HG03432 (cell line): ENCODE measurements at regions not wholly inside any gene's neighbourhood (a gene's known extent, or its start where the extent isn't known, plus 50 kb on each side); places are given as distances from the start of the nearest gene placed in this dataset.

ENCODE experiments used
- ATAC-seq: cut with Tn5 transposase; IDR thresholded peaks from one replicate; pipeline ENCODE4 v1.9.1; 2021; ENCODE audit warnings: mild to moderate bottlenecking, moderate library complexity; ENCODE audit not compliant: unreplicated experiment

- ATAC-seq: no peak
These were observed 258.2 kb upstream of the FAT3 start for GRCh38 chr11:91966368-91966767.

DNA sequence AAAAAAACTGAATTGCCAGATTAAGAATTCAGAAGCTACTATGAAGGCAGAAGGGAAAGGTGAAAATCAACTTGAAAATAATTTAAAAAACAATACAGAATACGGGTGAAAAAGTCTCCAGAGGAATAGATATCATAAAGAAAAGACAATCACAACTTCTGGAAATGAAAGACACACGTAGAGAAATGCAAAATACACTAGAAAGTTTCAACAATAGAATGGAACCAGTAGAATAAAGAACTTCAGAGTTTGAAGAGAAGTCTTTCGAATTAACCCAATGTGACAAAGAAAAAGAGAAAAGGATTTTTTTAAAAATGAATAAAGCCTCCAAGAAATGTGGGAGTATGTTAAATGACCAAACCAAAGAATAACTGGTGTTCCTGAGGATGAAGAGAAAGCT is 263.8 kb upstream of the FAT3 start:
- no peak for ATAC-seq

GRCh38 chr11:91959411-91959810 is 265.2 kb upstream of the FAT3 start:
- ATAC-seq: no peak

DNA sequence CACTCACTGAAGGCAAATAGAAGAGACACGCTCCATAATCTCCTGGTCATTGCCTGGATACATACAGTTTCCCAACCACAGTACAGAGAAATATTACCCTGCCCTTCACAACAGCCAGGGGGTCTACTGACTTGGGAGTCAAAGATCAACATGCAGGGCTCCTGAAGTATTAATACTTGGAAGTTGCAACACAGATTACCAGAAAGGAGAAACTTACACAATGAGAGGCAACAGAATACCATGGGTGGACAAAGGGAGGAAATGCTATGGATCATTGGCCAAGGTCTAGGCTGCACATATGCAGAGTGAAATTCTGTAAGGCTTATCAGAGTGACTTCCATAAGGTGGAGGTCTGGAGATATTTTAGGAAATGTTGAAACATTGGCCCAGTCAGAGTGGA is 267.9 kb upstream of the FAT3 start:
- no peak for ATAC-seq

- ATAC-seq: no peak
These were observed 269.4 kb upstream of the FAT3 start for GRCh38 chr11:91955206-91955605.

DNA sequence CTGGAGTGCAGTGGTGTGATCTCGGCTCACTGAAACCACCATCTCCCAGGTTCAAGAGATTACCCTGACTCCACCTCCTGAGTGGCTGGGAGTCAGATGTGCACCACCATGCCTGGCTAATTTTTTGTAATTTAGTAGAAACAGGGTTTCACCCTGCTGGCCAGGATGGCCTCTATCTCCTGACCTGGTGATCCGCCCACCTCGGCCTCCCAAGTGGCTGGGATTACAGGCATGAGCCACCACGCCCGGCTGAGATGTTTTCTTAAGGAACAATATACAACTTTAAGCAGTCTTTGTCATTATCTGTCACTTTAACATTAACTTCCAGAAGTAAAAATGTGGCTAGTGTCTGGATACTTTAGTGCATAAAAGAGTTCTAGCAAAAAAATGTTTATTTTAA is 272.6 kb upstream of the FAT3 start:
- ATAC-seq: no peak

GRCh38 chr11:91947215-91947820 is 277.3 kb upstream of the FAT3 start:
- ATAC-seq: no peak

DNA sequence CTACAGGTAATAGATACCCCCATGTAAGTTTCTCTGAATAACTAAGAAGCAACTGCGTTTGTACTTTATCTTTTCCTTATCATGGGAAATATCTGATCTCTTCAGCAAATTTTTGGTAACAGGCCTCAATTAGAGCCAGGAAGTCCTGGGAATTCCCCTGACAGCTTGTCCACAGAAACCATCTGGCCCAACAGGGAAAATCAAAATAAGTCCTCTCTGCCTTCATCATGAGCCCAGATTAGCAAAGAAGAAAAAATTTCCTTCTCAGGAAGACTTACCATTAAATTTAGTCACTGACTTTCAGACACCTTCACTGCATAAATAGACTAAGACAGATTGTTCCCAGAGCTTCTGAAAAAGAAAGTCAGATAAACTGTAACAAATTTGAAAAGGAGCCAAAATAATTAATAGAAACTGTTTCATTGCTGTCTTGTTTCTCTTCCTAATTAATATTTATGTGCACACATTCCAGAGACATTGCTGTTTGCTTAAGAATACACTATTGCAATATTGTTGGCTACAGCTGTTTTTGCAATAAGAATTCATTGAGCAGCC is 278.1 kb upstream of the FAT3 start:
- ATAC-seq: no peak

DNA sequence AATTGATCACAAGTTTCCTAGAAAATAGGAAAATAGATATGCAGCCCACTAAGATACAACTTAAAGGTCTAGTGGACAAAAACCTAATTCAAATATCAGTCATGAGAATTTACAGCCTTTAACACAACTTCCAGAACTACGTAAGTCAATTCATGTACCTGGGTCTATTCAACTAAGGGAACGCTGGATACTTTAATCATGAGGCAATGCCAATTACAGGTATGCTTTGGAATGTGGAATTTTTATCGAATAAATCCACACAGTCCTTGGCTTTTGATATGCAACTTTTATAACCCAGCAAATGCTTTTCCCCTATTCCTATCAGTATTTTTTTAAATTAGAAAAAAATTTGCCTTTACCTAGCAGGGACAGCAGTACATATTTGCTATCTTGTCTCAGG is 289.5 kb upstream of the FAT3 start:
- ATAC-seq: no peak

DNA sequence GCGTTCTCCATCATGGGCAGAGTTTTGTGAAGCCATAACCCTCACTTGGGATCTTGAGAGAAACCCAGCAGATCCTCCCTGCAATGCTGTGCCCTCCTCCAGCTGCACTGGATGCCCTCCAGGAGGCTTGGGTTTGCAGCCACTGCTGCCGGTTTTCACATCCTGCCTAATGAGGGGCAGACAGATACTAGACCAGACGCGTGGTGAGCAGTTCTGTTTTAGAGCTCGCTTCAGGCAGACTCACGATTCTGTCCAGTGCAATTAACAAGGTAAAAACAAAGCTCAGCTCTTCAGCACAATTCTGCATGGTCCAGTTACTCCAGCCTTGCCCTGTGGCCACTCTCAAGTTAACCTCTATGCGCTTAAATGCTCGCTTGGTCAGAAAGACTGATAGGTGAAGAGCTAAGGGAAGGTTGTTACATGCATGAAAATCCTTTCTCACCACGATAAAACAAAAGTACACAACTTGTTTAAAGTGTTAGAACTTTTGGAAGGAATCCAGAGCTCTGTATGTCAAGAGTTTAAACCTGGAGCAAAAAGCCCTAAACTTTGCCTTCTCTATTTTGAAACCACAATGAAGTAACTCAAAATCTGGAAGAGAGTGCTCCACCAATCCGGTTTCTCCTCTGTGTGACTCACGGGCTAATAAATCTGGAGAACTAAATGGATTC is 292.3 kb upstream of the FAT3 start:
- no peak for ATAC-seq

- no peak for ATAC-seq
These were observed 297.2 kb upstream of the FAT3 start for GRCh38 chr11:91927448-91927847.

DNA sequence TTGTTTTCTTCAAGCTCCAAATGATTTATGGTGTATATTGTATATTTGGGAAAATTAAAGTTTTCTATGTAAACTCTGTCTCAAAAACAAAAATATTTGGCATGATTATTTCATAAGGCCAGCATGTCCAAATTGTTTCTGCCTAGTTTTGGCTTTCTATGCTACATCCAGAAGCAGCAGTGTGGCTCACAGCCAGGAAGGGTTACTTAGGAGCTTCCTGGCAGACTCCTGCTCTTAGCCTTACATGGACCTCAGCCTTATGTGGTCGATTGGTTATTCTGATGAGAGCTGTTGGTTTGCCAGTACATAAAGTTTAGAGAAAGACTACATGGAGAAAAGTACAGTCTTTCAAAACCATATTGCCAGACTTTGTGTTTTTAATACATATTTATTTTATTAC is 297.7 kb upstream of the FAT3 start:
- ATAC-seq: no peak

- no peak for ATAC-seq
These were observed 301.8 kb upstream of the FAT3 start for GRCh38 chr11:91922846-91923245.

DNA sequence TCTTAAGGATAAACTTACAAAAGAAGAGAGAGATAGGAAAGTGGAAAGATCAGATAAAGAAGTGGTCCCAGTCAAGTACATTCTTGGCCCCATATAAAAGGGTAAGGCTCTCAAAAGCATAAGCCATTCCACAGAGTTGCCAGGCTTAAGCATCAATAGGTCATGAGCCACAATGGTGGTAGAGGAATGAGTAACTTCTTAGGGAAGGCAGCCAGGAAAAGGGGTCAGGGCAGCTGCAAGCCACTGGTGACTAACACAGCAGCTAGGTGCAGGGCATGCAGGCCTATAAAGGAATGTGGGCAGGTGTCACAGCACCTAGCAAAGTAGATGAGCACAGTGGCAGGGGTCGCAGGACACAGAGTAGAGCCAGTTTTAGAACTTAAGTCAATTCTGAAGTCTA is 302.6 kb upstream of the FAT3 start:
- ATAC-seq: no peak

DNA sequence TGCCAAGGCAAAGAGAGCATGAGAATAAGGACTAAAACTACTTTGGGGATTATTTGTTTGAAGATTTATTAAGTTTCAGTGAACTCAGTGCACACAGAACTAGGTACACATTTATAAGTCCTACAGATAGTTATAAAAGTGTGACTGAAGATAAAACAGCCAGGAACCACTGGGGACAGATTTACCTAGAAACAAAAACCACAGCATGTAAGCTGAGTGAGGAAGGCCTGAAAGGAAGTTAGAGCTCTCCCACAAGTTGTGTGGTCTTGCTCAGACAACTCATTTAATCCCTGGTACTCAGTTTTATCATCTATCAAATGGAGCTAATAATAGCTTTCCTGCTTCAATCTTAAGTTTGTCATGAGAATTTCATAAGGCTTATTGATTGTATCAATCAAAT is 311.2 kb upstream of the FAT3 start:
- ATAC-seq: no peak

GRCh38 chr11:91912322-91912721 is 312.3 kb upstream of the FAT3 start:
- no peak for ATAC-seq

DNA sequence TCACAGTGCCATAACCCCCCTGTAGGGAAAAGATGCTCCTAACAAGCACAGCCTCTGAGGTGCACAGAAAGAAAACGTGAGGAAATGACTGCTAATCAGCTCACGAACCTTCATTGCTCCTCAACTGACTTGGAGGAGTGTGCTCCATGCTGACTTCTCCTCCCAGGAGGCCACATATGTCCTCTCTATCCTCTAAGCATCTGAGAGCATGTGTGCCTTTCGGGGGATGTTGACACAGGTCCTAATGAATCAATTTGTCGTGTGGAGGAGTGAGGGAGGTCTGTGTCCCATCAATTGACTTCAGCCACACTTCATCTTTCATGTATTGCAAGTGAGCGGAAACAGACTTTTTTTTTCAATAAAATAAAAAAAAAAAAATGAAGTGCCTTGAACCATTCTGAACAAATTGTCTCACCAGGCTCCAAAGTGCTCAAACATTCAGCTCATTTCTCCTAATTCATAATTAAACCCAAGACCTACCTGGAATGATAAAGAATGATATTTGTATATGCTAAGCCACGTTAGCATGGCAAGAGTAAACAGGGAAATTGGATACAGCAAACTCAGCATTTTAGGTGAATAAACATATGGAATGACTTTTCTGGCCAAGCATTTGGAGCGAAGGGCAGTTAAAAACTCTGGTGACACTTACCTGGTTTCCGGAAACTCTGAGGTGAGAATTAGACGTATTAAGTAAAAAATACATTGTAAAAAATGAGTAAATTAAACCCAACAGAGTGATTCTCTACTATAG is 317.6 kb upstream of the FAT3 start:
- no peak for ATAC-seq

DNA sequence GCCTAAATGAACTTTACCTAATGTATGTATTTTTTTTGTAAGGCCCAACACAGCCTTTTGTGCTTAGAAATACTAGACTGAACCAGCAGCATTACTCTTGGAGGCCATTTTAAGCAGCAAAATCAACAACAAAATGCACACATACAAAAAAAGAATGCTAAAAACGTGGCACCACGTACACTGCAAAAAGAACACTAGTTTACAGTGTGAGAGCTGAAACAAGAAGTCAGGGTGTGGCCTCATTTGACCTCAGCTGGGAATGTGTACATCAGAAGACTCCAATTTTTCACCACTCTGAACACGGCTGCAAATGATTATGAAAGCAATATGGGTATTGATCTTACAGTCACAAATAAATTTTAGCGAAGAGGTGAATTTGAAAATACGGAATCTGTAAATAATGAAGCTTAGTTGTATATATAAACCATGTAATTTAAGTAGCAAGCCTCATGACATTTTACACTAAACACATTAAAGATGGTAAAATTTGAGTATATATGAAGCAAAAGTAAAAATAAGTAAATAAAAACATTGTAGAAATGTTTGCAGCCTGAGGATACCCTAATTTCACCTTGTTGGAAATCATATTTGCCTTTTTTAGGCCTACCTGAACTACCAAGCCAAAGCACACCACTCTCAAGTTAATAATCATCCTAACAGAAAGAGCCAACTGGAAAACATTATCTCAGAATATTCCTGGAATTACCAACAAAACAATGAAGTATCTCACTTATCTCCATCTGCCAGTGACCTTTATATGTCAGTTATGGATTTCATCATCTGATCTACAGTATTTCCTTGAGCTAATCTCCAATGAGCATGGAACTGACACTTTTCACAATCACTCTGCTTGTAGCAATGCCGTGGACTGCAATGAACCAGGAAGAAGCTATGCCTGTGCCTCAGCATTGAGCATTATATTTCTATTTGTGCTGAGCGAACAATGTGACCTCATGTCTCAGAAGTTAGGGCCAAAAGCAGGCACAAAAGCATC is 319.5 kb upstream of the FAT3 start:
- ATAC-seq: no peak

DNA sequence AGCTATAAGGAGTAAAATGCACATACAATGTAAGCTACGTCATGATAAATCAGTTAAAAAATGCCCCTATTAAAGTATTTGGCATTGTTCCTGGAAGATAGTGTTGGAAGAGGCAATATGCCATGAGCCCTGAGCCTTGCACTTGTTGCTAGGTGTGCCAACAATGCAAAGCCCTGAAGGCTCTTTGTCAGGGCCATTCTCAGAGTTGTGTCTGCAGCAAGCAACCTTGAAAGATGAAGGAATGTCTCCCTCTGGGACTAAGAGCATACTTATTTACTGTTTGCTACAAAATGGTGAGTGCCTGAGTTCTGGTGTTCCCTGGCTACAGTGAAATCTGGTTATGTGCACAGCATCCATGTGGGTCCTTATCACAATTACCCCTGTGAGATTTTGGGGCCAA is 322.3 kb upstream of the FAT3 start:
- no peak for ATAC-seq

DNA sequence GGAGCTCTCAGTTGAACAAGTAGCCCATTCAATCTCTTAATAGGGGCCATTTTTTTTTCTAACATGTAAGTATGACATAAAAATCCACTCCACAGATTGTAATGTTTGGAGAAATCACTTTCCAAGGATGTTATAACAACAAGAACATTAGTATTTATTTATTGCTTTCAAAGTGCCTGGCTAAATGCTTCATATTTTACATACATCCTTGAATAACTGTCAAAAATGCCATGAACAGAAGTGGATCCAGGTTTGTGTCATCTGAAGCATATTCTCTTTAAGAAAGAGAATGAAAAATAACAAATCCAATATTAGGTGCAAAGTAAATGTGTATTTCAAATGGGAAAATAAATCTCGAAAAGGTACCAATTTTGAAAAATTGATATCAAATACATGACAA is 344.0 kb upstream of the FAT3 start:
- no peak for ATAC-seq

DNA sequence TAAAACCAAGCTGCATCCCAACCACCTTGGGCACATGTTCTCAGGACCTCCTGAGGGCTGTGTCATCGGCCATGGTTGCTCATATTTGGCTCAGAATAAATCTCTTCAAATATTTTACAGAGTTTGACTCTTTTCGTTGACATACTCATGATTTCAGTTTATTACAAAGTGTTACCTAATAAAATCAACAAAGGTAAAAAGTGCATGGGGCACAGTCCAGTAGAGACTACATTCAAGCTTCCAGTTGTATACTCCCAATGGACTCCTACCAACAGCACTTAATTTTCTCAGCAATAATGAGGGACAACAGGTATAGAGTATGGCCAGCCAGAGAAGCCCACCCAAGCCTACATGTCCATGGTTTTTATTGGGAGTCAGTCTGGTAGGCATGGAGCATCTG is 347.9 kb upstream of the FAT3 start:
- no peak for ATAC-seq
